HG03460 (cell line): ENCODE measurements at regions not wholly inside any gene's neighbourhood (a gene's known extent, or its start where the extent isn't known, plus 50 kb on each side); places are given as distances from the start of the nearest gene placed in this dataset.
"Not testable (repeated sequence)": the region's sequence is repeated elsewhere in the genome, so short reads cannot be mapped to it uniquely, and the experiment has no call there.

ENCODE experiments used
- ATAC-seq: cut with Tn5 transposase; IDR thresholded peaks from one replicate; pipeline ENCODE4 v1.9.1; 2021; ENCODE audit not compliant: unreplicated experiment

DNA sequence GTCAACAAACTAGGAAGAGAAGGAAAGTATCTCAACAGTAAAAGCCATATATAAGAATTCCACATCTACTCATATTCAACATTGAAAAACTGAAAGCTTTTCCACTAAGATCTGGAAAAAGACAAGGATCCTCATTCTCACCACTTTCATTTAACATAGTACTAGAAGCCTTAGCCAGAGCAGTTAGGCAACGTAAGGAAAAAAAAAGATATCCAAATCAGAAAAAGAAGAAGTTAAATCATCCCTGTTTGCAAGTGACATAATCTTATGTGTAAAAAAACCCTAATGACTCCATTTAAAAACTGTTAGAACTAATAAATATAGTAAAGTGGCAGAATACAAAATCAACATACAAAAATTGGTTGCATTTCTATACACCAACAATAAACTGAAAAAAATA, 426.2 kb downstream of the BCAT1 start:
- ATAC-seq, result no peak

DNA sequence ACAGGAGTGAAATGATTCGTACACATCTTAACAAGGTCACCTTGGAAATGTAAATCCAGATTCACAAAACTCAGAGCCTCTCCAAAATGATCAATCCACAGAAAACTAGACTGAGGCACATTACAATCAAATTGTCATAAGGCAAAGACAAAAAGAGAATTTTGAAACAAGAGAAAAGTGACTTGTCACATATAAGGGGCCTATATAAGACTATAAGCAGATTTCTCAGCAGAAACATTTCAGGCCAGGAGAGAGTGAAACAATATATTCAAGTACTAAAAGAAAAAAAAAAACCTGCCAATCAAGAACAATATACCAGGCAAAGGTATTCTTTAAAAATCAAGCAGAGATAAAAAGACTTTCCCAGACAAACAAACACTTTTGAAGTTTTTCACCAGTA, 429.1 kb downstream of the BCAT1 start:
- no peak for ATAC-seq

DNA sequence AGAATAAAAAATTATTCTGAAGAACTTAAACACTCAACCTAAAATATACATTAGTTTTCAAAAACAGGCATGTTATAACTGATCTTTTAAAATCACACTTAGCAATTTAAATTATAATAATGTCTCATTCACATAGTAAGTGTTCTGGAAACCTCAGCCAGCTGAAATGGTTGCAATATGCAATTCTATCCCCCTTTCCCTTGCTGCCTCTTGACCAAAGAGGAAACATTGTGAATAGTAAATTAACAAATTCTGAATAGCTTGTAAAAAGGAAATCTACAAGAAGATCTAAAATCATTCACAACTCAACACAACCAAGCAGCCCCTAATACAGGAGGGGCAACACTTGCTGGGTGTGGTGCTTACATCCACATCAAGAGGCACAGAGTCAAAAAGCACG, 431.9 kb downstream of the BCAT1 start:
- no peak for ATAC-seq

DNA sequence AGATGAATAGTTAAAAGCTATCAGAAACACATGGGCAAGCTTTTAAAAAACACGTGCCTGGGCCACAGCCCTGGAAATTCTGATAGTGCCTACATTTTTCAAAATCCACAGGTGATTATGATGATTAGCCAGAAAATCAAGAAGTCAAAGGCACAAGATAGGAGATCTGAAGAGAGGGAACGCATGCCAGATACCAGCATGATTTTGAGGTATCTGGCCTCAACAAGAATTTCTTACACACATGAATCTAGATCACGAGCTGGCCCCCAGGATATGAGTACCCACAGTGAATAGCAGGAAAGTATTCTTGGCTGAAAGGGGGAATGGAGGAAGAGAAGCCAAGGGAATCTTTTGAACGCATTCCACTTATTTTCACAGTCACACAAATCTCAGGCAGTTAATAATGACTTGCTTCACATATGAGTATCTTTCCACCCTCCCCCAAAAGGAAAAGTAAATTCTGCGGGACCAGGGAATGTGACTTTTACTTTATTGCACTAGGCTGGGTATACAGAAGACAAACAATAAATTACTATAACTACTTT, 438.2 kb downstream of the BCAT1 start:
- ATAC-seq, result no peak

DNA sequence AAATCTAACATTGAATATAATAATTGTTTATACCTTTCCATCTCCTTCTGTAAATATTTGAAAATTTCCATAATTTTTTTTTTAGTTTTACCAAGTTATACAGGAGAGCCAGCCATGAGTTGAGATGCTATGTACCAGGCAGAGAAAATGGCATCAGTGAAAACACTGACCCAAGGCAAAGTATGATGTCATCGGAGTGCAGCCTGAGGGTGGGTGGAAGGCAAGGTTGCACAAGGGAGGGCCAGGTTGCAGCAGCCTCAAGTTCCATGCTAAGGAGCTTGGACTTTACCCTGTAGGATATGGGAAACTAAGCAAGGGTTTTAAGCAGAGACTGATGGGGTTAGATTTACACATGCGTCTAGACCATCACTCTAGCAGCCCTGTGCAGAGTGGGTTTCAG, 441.1 kb downstream of the BCAT1 start:
- no peak for ATAC-seq

DNA sequence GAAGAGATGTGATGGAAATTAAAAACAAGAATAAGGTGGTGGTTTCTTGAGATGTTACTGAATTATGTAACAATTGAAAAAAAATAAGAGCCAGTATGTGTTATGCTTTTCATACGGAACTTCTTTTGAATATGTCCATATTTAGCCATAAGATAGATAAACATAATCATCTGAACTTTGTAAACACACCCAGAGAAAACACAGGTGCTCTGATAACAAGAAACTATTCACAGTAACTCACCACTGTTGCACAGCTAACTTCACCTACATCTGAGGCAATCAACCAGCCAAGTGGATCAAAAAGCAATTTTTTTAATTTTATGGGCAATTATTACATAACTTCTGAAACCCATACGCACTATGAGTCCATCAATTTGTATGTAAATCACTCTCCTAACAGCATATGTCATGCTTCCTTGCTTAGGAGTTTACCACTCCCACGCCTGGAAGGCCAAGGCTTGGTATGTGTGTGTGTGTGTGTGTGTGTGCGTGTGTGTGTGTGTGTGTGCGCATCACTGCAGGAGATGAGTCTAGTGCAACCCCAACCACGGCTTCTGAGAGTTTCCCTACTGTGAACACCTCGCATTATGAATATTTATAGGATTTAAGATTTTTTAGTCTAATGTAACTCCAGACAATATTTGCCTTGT, 443.4 kb downstream of the BCAT1 start:
- no peak for ATAC-seq

DNA sequence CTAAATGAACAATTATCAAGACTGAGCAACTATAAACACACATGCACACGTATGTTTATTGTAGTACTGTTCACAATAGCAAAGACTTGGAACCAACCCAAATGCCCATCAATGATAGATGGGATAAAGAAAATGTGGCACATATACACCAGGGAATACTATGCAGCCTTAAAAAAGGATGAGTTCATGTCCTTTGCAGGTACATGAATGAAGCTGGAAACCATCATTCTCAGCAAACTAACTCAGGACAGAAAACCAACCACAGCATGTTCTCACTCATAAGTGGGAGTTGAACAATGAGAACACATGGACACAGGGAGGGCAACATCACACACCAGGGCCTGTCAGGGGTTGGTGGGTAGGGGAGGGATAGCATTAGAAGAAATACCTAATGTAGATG, 445.4 kb downstream of the BCAT1 start:
- not testable (repeated sequence) for ATAC-seq

DNA sequence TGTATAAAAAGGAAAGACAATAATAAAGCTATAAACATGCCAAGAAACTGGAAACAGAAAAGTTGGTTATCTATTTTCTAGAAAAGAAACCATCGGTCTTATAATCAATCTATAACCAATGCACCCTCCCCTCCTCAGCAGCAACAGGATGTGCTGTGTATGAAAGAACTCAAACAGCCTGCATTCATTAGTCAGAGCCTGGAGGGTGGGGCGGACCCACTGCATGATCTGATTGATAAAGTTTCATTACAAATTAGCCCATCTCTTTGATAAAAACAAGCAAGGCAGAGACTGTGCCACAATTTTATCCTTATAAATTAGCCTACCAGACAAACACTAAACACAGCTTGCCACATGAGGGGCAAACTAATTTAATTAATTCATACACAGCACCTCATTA, 448.1 kb downstream of the BCAT1 start:
- no peak for ATAC-seq

DNA sequence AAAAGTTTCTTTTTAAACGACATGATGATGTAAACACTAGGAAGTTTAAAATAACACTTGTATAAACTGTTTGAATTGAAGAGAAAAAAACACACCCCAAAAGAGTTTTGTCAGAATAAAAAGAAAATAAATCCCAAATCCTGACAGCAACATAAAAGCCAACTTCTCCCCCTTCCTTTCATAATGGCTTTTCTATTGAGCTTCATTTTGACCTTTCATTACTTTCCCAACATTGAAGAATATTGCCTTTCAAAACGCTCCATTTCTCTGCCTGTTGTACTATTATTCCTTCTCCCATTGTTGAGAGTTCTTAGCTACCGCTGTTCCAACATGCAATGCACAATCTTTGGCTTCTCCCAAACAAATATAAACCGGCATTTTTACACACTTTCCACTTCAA, 448.5 kb downstream of the BCAT1 start:
- no peak for ATAC-seq

DNA sequence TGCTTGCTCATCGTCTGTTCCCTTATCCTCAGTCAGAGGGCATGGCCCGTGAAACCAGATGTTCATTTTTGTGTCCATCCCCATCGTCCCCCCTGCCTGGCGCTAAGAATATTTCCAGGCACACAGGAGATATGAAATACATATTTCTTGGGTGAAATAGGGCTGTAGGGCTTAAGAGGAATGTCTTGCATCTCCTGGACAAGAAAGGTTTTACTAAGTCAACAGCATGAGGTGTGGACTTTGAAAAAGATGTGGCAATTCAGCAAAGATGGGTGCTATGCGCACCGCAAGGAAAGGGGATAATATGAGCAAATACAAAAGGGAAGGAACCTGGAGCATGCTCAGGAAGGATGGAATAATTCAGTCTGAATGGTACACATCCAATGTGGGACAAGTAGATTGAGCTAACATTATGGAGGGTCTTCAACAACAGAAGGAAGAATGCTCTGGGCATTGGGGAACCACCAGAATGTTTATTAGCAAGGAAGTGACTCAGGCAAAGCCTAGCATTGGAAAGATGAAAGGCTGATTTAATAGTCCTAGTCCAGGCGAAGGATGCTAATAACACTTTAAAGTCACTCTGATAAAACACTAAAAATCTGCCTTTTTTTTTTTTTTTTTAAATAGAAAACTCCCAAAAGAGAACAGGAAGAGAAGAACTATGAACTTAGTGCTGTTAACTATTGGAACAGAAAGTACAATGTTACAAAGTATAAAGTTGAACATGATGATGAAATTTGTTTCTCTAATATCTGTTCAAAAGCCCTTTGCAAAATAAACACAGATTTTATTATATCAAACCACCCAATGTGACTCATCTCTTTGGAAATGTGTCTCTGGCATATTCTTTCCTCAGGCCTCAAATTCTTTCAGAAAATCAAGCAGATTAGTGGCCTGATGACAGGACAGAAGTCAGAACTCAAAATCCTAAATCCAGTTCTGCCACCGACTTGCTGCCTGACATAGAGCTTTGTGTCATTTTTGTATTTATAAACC, 449.5 kb downstream of the BCAT1 start:
- no peak for ATAC-seq

DNA sequence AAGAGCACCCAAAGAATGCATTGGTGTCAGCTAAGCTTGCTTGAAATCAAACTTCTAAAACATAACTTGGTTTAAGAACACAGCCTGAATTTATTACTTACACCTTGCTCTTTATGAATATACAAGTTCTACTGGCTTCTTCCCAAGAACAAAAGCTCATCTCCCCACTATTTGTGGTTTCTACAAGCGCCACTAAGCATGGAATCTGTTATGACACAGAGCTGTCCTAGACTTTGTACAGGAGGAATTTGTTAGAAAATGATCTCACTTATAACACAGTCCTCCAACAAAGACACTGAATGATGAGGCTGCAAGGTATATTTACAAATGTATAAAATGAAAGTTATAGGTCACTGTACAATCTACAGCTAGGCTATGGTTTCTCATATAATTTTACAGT, 452.1 kb downstream of the BCAT1 start:
- ATAC-seq, result no peak

DNA sequence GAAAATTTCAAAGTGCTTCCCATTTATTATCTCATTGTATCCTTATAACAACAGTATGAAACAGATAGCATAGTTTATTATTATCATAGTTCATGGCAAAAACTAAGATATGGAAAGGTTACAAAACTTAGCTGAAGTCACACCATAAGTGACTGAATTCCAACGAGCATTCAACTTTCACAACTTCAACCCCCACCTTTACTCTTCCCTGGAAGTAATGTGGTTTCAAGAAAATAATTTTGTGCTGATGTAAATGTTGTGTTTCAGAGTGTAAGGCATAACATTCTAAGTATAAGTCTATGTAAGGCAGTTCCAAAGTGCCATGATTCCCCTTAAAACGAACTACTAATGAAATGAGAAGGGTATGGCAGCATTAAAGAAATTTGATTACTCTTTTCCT, 454.5 kb downstream of the BCAT1 start:
- ATAC-seq, result no peak

DNA sequence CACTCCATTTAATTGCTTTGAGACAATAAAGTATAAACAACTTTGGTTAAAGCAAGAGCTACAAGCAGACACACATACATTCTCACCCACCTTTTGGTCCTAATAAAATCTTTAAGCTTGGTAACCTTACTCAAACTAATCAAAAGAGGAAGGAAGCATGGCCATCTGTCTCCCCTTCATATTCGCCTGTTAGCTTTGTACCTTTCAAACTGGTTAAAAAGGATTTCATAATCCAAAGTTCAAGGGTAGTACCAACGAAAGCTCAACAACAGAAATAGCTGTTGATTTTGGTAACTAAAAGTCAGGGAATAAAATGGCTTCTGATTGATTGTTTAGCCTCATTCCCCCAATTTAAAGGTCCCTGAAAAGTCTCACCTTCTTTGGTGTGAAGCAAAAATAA, 456.9 kb downstream of the BCAT1 start:
- no peak for ATAC-seq

DNA sequence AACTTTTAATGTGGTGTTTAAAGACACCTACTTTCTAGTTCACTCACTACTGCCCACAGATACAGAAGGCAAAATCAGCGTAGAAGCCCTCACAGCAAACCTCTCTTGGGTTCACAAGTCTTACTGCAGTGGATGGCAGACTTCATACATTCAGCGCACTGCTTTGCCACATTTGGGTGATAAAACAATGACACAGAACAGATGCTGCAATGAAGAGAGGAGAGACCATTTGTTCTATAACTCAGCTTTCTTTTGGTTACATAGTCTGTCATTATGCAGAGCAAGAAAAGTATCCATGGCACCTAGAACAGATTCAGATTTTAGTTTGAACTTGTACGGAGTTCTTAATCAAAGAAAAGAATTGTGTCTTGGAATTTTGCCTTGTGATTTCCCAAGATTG, 459.0 kb downstream of the BCAT1 start:
- ATAC-seq, result no peak

DNA sequence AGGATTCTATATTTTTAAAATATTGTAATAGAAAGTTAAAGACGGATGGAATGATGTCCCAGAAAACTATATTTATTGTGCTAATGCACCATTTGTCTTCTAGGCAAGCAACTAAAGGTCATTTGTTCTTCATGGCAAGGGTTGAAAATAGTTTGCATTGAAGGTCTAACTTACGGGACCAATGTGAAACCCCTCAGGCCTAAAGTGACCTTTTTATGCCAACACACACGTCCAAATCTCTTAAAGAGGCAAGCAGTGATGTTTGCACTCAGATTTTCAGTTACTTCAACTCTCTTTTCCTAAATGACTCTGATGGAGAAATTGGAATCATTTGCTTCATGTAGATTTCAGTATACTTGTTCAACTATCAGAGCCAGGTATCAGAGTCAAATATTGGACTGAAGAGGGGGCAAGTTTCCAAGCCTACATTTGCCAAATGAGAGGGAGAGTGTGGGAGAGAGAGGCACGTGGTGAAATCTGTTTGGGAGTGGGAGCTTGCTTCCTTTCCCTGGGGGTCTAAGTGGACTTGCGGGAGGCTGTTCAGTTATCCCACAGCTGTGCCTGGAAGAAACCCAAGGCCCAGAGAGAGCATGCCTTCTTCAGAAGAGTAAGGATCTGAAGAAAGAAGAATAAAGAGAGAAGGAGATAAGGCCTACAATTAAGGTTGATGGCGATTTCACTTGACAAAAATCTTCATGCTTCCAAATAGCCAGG, 459.8 kb downstream of the BCAT1 start:
- ATAC-seq, result no peak

DNA sequence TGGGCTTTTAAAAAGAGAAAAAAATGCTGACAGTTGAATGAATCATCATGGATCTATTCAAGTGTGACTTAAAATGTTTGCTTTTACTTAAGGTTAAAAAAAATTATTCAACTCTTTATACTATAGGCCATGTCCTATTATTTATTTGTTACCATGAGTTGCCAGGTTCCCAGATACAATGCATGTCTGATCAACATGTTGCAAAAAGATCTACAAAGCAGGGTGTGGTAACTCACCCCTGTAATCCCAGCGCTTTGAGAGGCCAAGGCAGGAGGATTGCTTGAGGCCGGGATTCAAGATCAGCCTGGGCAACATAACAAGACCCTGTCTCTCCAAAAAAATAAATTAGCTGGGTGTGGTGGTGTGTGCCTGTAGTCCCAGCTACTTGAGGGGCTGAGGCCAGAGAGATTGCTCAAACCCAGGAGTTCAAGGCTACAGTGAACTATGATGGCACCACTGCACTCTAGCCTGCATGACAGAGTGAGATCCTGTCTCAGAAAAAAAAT, 460.8 kb downstream of the BCAT1 start:
- ATAC-seq, result no peak

DNA sequence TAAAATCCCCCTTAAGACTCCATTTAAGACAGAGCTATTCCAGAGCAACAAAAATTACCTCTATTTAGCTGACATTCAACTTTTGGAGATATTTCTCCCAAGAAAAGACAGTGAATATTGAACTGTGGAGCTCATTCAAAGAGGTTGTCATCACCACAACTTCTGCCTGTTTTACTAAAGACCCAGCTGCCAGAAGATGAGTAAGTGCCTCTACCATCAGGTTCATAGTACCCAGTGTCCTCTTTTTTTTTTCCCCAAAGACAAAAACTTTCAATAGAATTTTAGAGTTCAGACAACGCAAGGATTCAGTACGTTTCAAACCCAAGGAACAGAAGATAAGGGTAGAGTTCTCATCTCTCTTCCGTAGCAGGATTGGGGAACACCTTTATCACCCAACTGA, 461.3 kb downstream of the BCAT1 start:
- no peak for ATAC-seq

DNA sequence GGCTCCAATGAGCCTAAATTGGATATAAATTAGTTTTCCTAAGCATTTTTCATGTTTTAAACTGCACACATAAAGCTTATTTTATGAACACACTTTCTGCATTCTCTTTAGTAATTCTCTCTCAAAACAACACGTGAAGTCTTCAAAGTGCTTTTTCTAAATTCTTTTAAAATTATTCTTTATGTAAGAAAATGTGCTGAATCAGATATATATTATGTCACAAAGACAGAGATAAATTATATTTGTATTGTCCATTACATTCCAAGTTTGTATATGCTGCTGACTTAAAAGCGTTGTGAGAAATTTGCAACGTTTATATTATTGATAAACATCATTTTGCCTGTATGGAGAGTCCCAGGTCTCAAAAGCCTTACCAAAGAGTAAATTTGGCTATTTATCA, 465.2 kb downstream of the BCAT1 start:
- no peak for ATAC-seq

DNA sequence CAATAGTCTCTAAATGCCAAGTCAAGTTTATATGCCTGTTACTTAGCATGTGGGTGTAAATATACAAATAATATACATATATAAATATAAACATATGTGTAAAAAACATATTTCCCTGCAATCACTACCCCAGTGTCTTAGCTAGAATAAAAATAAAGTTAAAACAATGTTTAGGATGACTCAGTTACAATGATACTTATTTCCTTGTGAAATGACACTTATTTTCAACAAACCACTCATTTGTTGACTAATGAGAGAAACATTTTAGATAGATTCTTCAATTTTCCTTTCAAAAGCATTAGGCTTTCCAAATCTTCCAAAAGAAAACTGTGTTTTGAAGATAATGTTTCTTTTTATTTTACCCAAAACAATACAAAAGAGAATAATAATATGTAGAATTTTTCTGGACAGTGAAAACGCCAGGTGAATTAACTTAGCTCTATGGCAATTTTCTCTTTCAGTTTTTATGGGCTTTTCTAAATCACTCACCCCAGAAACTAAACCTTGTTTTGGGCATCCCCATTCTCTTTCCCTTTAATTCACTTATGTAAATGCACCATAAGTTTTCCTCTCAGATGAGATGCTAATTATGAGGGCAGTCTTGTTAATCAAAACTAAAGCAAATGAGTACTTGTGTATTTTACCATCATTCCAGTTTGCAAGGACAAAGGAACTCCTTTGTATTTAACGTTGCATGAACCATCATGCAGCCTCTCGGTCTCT, 465.9 kb downstream of the BCAT1 start:
- ATAC-seq, result no peak

DNA sequence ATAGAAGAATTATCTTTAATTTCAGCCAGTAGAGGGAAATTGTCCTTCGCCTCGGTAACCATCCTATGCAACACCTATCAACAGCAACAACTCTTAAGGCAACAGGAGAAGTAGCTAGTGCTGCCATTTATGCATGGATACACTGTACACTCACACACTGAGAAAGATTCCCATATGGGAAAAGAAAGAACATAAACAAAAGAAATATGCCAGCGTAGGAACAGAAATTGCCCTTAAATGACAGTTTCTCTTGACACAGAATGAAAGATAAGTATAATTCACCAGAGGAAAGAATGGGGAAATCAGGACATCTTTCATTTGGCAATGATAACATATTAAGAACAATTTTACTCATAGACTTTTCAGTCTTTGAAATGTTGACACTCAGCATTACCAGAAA, 466.9 kb downstream of the BCAT1 start:
- ATAC-seq, result no peak
